BE2C (cell line): ENCODE measurements at regions not wholly inside any gene's neighbourhood (a gene's known extent, or its start where the extent isn't known, plus 50 kb on each side); places are given as distances from the start of the nearest gene placed in this dataset.

ENCODE experiments used
- DNase-seq: peaks from one replicate; pipeline ENCODE4 v3.0.0-alpha.2; 2020
- H3K27me3 ChIP-seq: fragments of 250-450 bp; sonication (Bioruptor Pico); 2 replicates; pipeline ENCODE4 v1.5.1; 2020; ENCODE audit warnings: mild to moderate bottlenecking
- H3K36me3 ChIP-seq: fragments of 250-450 bp; sonication (Bioruptor Pico); 2 replicates; pipeline ENCODE4 v1.5.1; 2020; ENCODE audit warnings: mild to moderate bottlenecking
- H3K4me1 ChIP-seq: fragments of 250-450 bp; sonication (Bioruptor Pico); 2 replicates; pipeline ENCODE4 v1.5.1; 2020
- H3K4me3 ChIP-seq: 2 replicates; pipeline ENCODE4 v1.5.1; 2011; ENCODE audit warnings: low read depth, low read length
- H3K9me3 ChIP-seq: fragments of 250-450 bp; sonication (Bioruptor Pico); 2 replicates; pipeline ENCODE4 v1.5.1; 2020
- CTCF ChIP-seq: IDR thresholded peaks from 2 replicates; pipeline ENCODE4 v1.5.1; 2012; ENCODE audit warnings: mild to moderate bottlenecking, low read depth, low read length

- Histone ChIP-seq H3K9me3 (no peaks in the 10 kb centered on the region), H3K36me3 (no peaks in the 10 kb centered on the region), H3K4me3 (no peak overlapping the region), H3K27me3 (no peaks in the 10 kb centered on the region), H3K4me1 (no peaks in the 10 kb centered on the region)
- TF ChIP-seq CTCF, result no peak
- DNase-seq, result no peak
Observed at GRCh38 chr20:23157734-23158133, 71.6 kb upstream of the CD93 start.

- Histone ChIP-seq H3K9me3 (no peaks in the 10 kb centered on the region), H3K4me3 (no peak overlapping the region), H3K27me3 (no peaks in the 10 kb centered on the region), H3K4me1 (no peaks in the 10 kb centered on the region), H3K36me3 (no peaks in the 10 kb centered on the region)
- no peak for TF ChIP-seq CTCF
- no peak for DNase-seq
Observed at GRCh38 chr20:23156842-23157423, 70.8 kb upstream of the CD93 start.

GRCh38 chr20:23156170-23156841, 70.2 kb upstream of the CD93 start:
- H3K4me1 ChIP-seq, result no peaks in the 10 kb centered on the region
- DNase-seq, result no peak
- H3K4me3 ChIP-seq, result no peak overlapping the region

GRCh38 chr20:23155141-23155590, 69.0 kb upstream of the CD93 start:
- Histone ChIP-seq H3K36me3 (no peaks in the 10 kb centered on the region), H3K4me1 (no peaks in the 10 kb centered on the region), H3K4me3 (no peak overlapping the region), H3K9me3 (no peaks in the 10 kb centered on the region), H3K27me3 (no peaks in the 10 kb centered on the region)
- DNase-seq, result no peak
- TF ChIP-seq CTCF, result no peak

More at GRCh38 chr20:23156170-23156841, 70.2 kb upstream of the CD93 start:
- Histone ChIP-seq H3K9me3 (no peaks in the 10 kb centered on the region), H3K27me3 (no peaks in the 10 kb centered on the region), H3K36me3 (no peaks in the 10 kb centered on the region)
- TF ChIP-seq CTCF, result no peak

- no peak for DNase-seq
- H3K4me3 ChIP-seq, result no peak overlapping the region
- no peaks in the 10 kb centered on the region for H3K27me3 ChIP-seq
- no peaks in the 10 kb centered on the region for H3K4me1 ChIP-seq
- no peak for TF ChIP-seq CTCF
- no peaks in the 10 kb centered on the region for H3K9me3 ChIP-seq
- no peaks in the 10 kb centered on the region for H3K36me3 ChIP-seq
Observed at GRCh38 chr20:23153696-23154341, 67.7 kb upstream of the CD93 start.

GRCh38 chr20:23152902-23153301, 66.8 kb upstream of the CD93 start:
- no peaks in the 10 kb centered on the region for H3K9me3 ChIP-seq
- no peak for TF ChIP-seq CTCF
- no peak overlapping the region for H3K4me3 ChIP-seq
- H3K36me3 ChIP-seq, result no peaks in the 10 kb centered on the region
- no peak for DNase-seq
- no peaks in the 10 kb centered on the region for H3K27me3 ChIP-seq
- no peaks in the 10 kb centered on the region for H3K4me1 ChIP-seq
